SK-N-SH treated with all-trans-retinoic acid at 6 μM for 48 hours (cell line): ENCODE measurements at regions not wholly inside any gene's neighbourhood (a gene's known extent, or its start where the extent isn't known, plus 50 kb on each side); places are given as distances from the start of the nearest gene placed in this dataset.

Source experiments
- ATAC-seq: fragments of 200-7000 bp; cut with Tn5 transposase; 3 replicates; pipeline ENCODE4 v1.9.1; 2020; ENCODE audit warnings: mild to moderate bottlenecking, moderate library complexity
- ARNTL ChIP-seq: fragments of 450-650 bp; formaldehyde crosslinking; IDR thresholded peaks from 2 replicates; pipeline ENCODE4 v1.5.0; 2020; ENCODE audit warnings: low read depth, mild to moderate bottlenecking, moderate library complexity, borderline replicate concordance
- BACH2 ChIP-seq: fragments of 250-450 bp; sonication (Bioruptor Pico); IDR thresholded peaks from 2 replicates; pipeline ENCODE4 v1.9.0; 2021; ENCODE audit warnings: mild to moderate bottlenecking, borderline replicate concordance
- CREB5 ChIP-seq: fragments of 250-450 bp; sonication (Bioruptor Pico); IDR thresholded peaks from 2 replicates; pipeline ENCODE4 v1.5.1; 2020; ENCODE audit warnings: low read depth, mild to moderate bottlenecking, moderate library complexity
- CSDC2 ChIP-seq: fragments of 250-450 bp; sonication (Bioruptor Pico); IDR thresholded peaks from 2 replicates; pipeline ENCODE4 v1.5.0; 2020; ENCODE audit warnings: mild to moderate bottlenecking, moderate library complexity
- CSRNP3 ChIP-seq: fragments of 250-450 bp; sonication (Bioruptor Pico); IDR thresholded peaks from 2 replicates; pipeline ENCODE4 v1.5.1; 2021; ENCODE audit warnings: mild to moderate bottlenecking, moderate library complexity
- ESRRG ChIP-seq: fragments of 250-450 bp; sonication (Bioruptor Pico); IDR thresholded peaks from 2 replicates; pipeline ENCODE4 v1.6.1; 2021; ENCODE audit warnings: mild to moderate bottlenecking
- GLIS3 ChIP-seq: fragments of 250-450 bp; sonication (Bioruptor Pico); IDR thresholded peaks from 2 replicates; pipeline ENCODE4 v1.5.0; 2020; ENCODE audit warnings: mild to moderate bottlenecking, moderate library complexity
- ISL1 ChIP-seq: fragments of 250-450 bp; sonication (Bioruptor Pico); IDR thresholded peaks from 2 replicates; pipeline ENCODE4 v2.1.2; 2022; ENCODE audit warnings: mild to moderate bottlenecking, moderate library complexity
- OSR1 ChIP-seq: fragments of 250-450 bp; sonication (Bioruptor Pico); IDR thresholded peaks from 2 replicates; pipeline ENCODE4 v1.8.0; 2022; ENCODE audit warnings: moderate library complexity, mild to moderate bottlenecking, inconsistent platforms
- PATZ1 ChIP-seq: fragments of 250-450 bp; sonication (Bioruptor Pico); IDR thresholded peaks from 2 replicates; pipeline ENCODE4 v1.8.0; 2020; ENCODE audit warnings: mild to moderate bottlenecking, moderate library complexity, borderline replicate concordance
- POU6F1 ChIP-seq: fragments of 250-450 bp; sonication (Bioruptor Pico); IDR thresholded peaks from 2 replicates; pipeline ENCODE4 v1.8.0; 2021; ENCODE audit warnings: low read depth, mild to moderate bottlenecking, moderate library complexity, borderline replicate concordance
- PPARA ChIP-seq: fragments of 250-450 bp; sonication (Bioruptor Pico); IDR thresholded peaks from 2 replicates; pipeline ENCODE4 v1.5.0; 2020; ENCODE audit warnings: mild to moderate bottlenecking, borderline replicate concordance
- RARB ChIP-seq: fragments of 250-450 bp; sonication (Bioruptor Pico); IDR thresholded peaks from 2 replicates; pipeline ENCODE4 v1.8.0; 2021; ENCODE audit warnings: mild to moderate bottlenecking, moderate library complexity
- SNAI2 ChIP-seq: fragments of 250-450 bp; sonication (Bioruptor Pico); IDR thresholded peaks from 2 replicates; pipeline ENCODE4 v1.5.0; 2020; ENCODE audit warnings: mild to moderate bottlenecking, moderate library complexity
- TCF4 ChIP-seq: fragments of 250-450 bp; sonication (Bioruptor Pico); IDR thresholded peaks from 2 replicates; pipeline ENCODE4 v1.8.0; 2021; ENCODE audit warnings: mild to moderate bottlenecking, moderate library complexity, borderline replicate concordance
- TOX ChIP-seq: fragments of 250-450 bp; sonication (Bioruptor Pico); IDR thresholded peaks from 2 replicates; pipeline ENCODE4 v1.8.0; 2021; ENCODE audit warnings: mild to moderate bottlenecking, moderate library complexity, borderline replicate concordance
- TSHZ2 ChIP-seq: fragments of 250-450 bp; sonication (Bioruptor Pico); IDR thresholded peaks from 2 replicates; pipeline ENCODE4 v1.5.0; 2020; ENCODE audit warnings: mild to moderate bottlenecking, moderate library complexity
- ZC3H10 ChIP-seq: fragments of 250-450 bp; sonication (Bioruptor Pico); IDR thresholded peaks from 2 replicates; pipeline ENCODE4 v1.5.1; 2021; ENCODE audit warnings: mild to moderate bottlenecking, moderate library complexity
- ZFP30 ChIP-seq: fragments of 450-650 bp; formaldehyde crosslinking; IDR thresholded peaks from 2 replicates; pipeline ENCODE4 v1.5.0; 2022; ENCODE audit warnings: mild to moderate bottlenecking, moderate library complexity
- ZNF565 ChIP-seq: fragments of 450-650 bp; formaldehyde crosslinking; conservative IDR thresholded peaks from 2 replicates; pipeline ENCODE4 v1.5.0; 2020; ENCODE audit warnings: low read depth, mild to moderate bottlenecking, moderate library complexity
- ZNF70 ChIP-seq: fragments of 450-650 bp; formaldehyde crosslinking; IDR thresholded peaks from 2 replicates; pipeline ENCODE4 v1.5.0; 2020; ENCODE audit warnings: mild to moderate bottlenecking, moderate library complexity
- ZNF8 ChIP-seq: fragments of 450-650 bp; formaldehyde crosslinking; IDR thresholded peaks from 2 replicates; pipeline ENCODE4 v1.5.0; 2020; ENCODE audit warnings: mild to moderate bottlenecking, moderate library complexity

- no peak for TF ChIP-seq ZNF70 (CRISPR knock-in tag)
- no peak for TF ChIP-seq ISL1 (CRISPR knock-in tag)
- no peak for TF ChIP-seq ESRRG (CRISPR knock-in tag)
- no peak for TF ChIP-seq ZNF565
- TF ChIP-seq PPARA (CRISPR knock-in tag) = no peak
- no peak for TF ChIP-seq CSRNP3
- no peak for TF ChIP-seq TOX (CRISPR knock-in tag)
- TF ChIP-seq ZNF8 = no peak
- no peak for TF ChIP-seq ZC3H10 (CRISPR knock-in tag)
- no peak for TF ChIP-seq CSDC2 (CRISPR knock-in tag)
- no peak for TF ChIP-seq GLIS3
- TF ChIP-seq SNAI2 (CRISPR knock-in tag) = no peak
- TF ChIP-seq RARB (CRISPR knock-in tag) = no peak
- TF ChIP-seq OSR1 = no peak
- ATAC-seq = no peak
Observed at GRCh38 chr18:60176259-60176658, 196.3 kb downstream of the MC4R start.

- ATAC-seq = no peak
- no peak for TF ChIP-seq ARNTL (CRISPR knock-in tag)
- TF ChIP-seq PATZ1 (CRISPR knock-in tag) = no peak
Observed at GRCh38 chr18:60174832-60175231, 197.7 kb downstream of the MC4R start.

- TF ChIP-seq ARNTL (CRISPR knock-in tag) (no peak), OSR1 (no peak), TCF4 (CRISPR knock-in tag) (0 out of 2 replicates have a peak, but pooled peaks have one; percentile 36), ZFP30 (CRISPR knock-in tag) (no peak)
Observed at GRCh38 chr18:60172030-60172429, 200.5 kb downstream of the MC4R start.

GRCh38 chr18:60163622-60164021 is 209.0 kb downstream of the MC4R start:
- no peak for ATAC-seq
- TF ChIP-seq RARB (CRISPR knock-in tag) (no peak), ZNF8 (no peak), TSHZ2 (CRISPR knock-in tag) (no peak), ISL1 (CRISPR knock-in tag) (no peak), CSRNP3 (no peak), SNAI2 (CRISPR knock-in tag) (no peak), ESRRG (CRISPR knock-in tag) (no peak), ZNF565 (no peak), CSDC2 (CRISPR knock-in tag) (no peak), POU6F1 (CRISPR knock-in tag) (no peak), CREB5 (CRISPR knock-in tag) (no peak), ARNTL (CRISPR knock-in tag) (no peak), BACH2 (CRISPR knock-in tag) (no peak), ZC3H10 (CRISPR knock-in tag) (no peak), TOX (CRISPR knock-in tag) (no peak)

More at GRCh38 chr18:60172030-60172429, 200.5 kb downstream of the MC4R start:
- peak; percentile 28; the same call in 1 of the 3 replicates for ATAC-seq
